Transverse colon (tissue), 4 donors: ENCODE measurements at regions not wholly inside any gene's neighbourhood (a gene's known extent, or its start where the extent isn't known, plus 50 kb on each side); places are given as distances from the start of the nearest gene placed in this dataset.

Experiments used
- DNase-seq: peaks from one replicate; pipeline ENCODE4 v3.0.0-alpha.2; 2019
- H3K27ac ChIP-seq, 4 donors: fragments of 200-600 bp; sonication (generic); 2 replicates each; pipeline ENCODE4 v1.5.1; 2016 to 2018; ENCODE audit warnings: inconsistent platforms in 4 of 4
- H3K27me3 ChIP-seq: fragments of 200-600 bp; sonication (generic); 2 replicates; pipeline ENCODE4 v1.5.1; 2017; ENCODE audit warnings: inconsistent platforms
- H3K36me3 ChIP-seq, 4 donors: fragments of 200-600 bp; sonication (generic); 2 replicates each; pipeline ENCODE4 v1.5.1; 2017 to 2019; ENCODE audit warnings: inconsistent platforms in 4 of 4
- H3K4me1 ChIP-seq, 4 donors: fragments of 200-600 bp; sonication (generic); 2 replicates each; pipeline ENCODE4 v1.5.1; 2017 to 2020; ENCODE audit warnings: inconsistent platforms in 4 of 4
- H3K4me3 ChIP-seq, 4 donors: fragments of 200-600 bp; sonication (generic); 1 replicate in 1 of 4; 2 replicates in 3 of 4; pipeline versions ENCODE4 v1.5.1 to v1.6.1; 2017 to 2019; ENCODE audit warnings: inconsistent platforms in 4 of 4
- H3K9me3 ChIP-seq, 2 donors: fragments of 200-600 bp; sonication (generic); 2 replicates each; pipeline ENCODE4 v1.5.1; 2017 to 2019; ENCODE audit warnings: inconsistent platforms in 2 of 2
- CTCF ChIP-seq, 5 experiments: fragments of 200-600 bp in 3 of 5; fragments of 450-650 bp in 2 of 5; sonication (generic) in 3 of 5; IDR thresholded peaks; 1 replicate in 2 of 5; 2 replicates in 3 of 5; pipeline ENCODE4 v1.5.1; 2016 to 2017; ENCODE audit warnings: antibody characterized with exemption in 5 of 5, inconsistent platforms in 3 of 5, mild to moderate bottlenecking in 2 of 5, moderate library complexity in 1 of 5
- EP300 ChIP-seq: sonication (generic); formaldehyde crosslinking; IDR thresholded peaks from one replicate; pipeline ENCODE4 v1.6.1; 2017; ENCODE audit warnings: antibody characterized with exemption, low read depth
- POLR2A ChIP-seq: fragments of 450-650 bp; IDR thresholded peaks from one replicate; pipeline ENCODE4 v1.6.1; 2016; ENCODE audit warnings: antibody characterized with exemption, mild to moderate bottlenecking, moderate library complexity
- POLR2AphosphoS5 ChIP-seq, 3 donors: sonication (generic); formaldehyde crosslinking; IDR thresholded peaks; one replicate each; pipeline ENCODE4 v1.6.1; 2016; ENCODE audit warnings: antibody characterized with exemption in 3 of 3
- WGBS, 2 donors: methylation state at CpG; one replicate each; pipeline ENCODE4 v1.1.5; 2018; ENCODE audit warnings: low coverage in 1 of 2; 5-methylcytosine and 5-hydroxymethylcytosine counted together
- in situ Hi-C, 4 donors: fragments of 200-750 bp; cut with MboI; loops; one replicate each; pipeline versions ENCODE4 v1.15.0 to v1.15.1; 2017; ENCODE audit warnings: low sequenced_read_pairs in 3 of 4, low pct_ligation_motif_present in 1 of 4, low pct_unique_long_range_greater_than_20kb in 1 of 4
- intact Hi-C: fragments of 100-400 bp; cut with DNase I; formaldehyde crosslinking; loops from one replicate; pipeline ENCODE4 v1.15.1; 2023; ENCODE audit warnings: low total_unique reads

- Histone ChIP-seq H3K4me1 (no peaks in the 10 kb centered on the region), H3K9me3 (no peaks in the 10 kb centered on the region), H3K4me3 (no peak overlapping the region), H3K27me3 (no peaks in the 10 kb centered on the region), H3K36me3 (no peaks in the 10 kb centered on the region), H3K27ac (no peak overlapping the region)
- WGBS, 2 donors, result 84% methylated on average over 6 of the region's 6 CpGs; no CpG with 5 or more reads in 1 of the 2 donors
- intact Hi-C loops, result no loop called here
- in situ Hi-C loops, result no loop called here
- TF ChIP-seq POLR2AphosphoS5 (IDR thresholded peaks at IDR 0.05), result no peak
- no peak for TF ChIP-seq POLR2A
- no peak for TF ChIP-seq CTCF (IDR thresholded peaks at IDR 0.05)
- TF ChIP-seq EP300, result no peak
- no peak for DNase-seq
Measured at GRCh38 chr2:129720761-129721160, 258.7 kb upstream of the RAB6C start.

DNA sequence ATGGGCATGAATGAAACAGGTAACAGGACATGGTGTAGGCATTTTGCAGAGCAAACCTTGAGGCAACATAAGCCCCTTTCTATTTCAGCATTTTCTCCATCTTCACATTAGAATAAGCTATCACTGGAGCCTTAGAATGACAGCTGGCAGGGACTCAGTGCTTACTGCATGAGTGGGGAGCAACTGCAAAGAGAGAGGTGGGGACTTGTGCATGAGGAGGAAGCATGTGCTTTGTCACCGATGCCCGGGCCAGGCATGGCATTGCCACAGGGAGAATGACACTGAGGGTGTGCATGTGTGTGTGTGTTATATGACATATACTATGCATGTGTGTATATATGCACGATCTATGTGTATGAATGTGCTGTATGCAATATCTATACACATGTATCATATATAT lies 258.2 kb upstream of the RAB6C start:
- Histone ChIP-seq H3K27me3 (no peaks in the 10 kb centered on the region), H3K36me3 (no peaks in the 10 kb centered on the region), H3K4me1 (no peaks in the 10 kb centered on the region), H3K9me3 (no peaks in the 10 kb centered on the region), H3K27ac (no peak overlapping the region), H3K4me3 (no peak overlapping the region)
- in situ Hi-C loops, result no loop called here
- no peak for TF ChIP-seq CTCF (IDR thresholded peaks at IDR 0.05)
- no peak for TF ChIP-seq POLR2A
- TF ChIP-seq POLR2AphosphoS5 (IDR thresholded peaks at IDR 0.05), result no peak
- no peak for TF ChIP-seq EP300
- 85 to 100% methylated on average over 3 of the region's 3 CpGs for WGBS, 2 donors
- no peak for DNase-seq
- intact Hi-C loops, result no loop called here

DNA sequence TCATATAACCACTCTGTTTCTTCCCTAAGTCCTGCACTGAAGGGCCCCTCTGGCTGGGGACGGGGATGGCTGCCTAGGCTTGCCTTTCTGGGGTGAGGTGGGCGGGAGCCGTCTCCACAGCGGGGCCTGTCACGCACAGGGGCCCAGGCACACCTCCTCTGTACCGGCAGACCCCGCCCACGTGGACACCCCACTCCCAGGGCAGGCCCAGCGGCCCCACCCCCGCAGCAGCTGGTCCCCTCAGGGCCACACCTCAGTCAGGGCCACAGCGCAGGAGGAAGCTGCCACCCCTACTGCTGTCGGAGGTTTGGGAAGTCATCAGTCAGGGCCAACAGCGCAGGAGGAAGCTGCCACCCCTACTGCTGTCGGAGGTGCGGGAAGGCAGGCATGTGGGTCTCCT lies 257.6 kb upstream of the RAB6C start:
- WGBS, 2 donors, result 61% methylated on average over 13 of the region's 15 CpGs; no CpG with 5 or more reads in 1 of the 2 donors

DNA sequence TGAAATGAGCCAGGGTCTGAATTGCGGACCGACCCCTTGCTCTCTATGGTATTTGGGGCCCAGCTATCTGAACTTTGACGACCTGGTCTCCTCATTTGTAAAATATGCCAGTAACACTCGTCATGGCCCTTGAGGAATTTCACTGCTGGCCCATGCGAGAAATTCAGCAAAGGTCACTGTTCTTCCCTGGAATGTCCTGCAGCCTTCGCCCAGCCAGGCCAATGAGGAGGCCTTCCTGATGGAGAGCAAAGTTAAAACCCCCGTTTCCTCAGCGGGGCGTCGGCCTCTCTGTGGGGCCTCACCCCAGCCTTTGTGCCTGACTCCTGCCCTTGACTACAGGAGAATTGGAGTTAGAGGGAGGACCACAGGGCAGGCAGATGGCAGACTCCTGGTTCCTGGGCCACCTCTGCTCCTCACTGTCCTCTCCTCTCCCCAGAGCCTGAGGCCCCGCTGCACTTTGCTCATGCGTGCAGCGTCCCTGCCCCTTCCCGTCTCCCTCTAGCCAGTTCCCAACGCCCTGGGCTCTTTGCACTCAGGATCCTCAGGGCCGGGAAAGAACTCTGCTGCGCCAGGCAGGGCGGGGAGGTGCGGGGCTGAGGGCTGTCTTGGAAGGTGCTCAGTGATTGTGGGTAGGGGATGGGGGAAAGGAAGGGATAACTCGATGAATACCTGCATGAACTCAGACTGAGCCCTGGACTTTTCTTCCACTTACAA lies 257.0 kb upstream of the RAB6C start:
- 86% methylated on average over 20 of the region's 20 CpGs; no CpG with 5 or more reads in 1 of the 2 donors for WGBS, 2 donors
- Histone ChIP-seq H3K27me3 (no peaks in the 10 kb centered on the region), H3K9me3 (no peaks in the 10 kb centered on the region), H3K4me1 (no peaks in the 10 kb centered on the region), H3K27ac (no peak overlapping the region), H3K36me3 (no peaks in the 10 kb centered on the region), H3K4me3 (no peak overlapping the region)
- in situ Hi-C loops, result no loop called here
- intact Hi-C loops, result no loop called here
- no peak for TF ChIP-seq EP300
- TF ChIP-seq POLR2A, result no peak
- no peak for TF ChIP-seq CTCF (IDR thresholded peaks at IDR 0.05)
- TF ChIP-seq POLR2AphosphoS5 (IDR thresholded peaks at IDR 0.05), result no peak
- DNase-seq, result no peak

More for the DNA sequence above, 257.6 kb upstream of the RAB6C start:
- no peaks in the 10 kb centered on the region for H3K9me3 ChIP-seq
- H3K27ac ChIP-seq, result no peak overlapping the region
- H3K27me3 ChIP-seq, result no peaks in the 10 kb centered on the region
- no peak for DNase-seq
- TF ChIP-seq POLR2AphosphoS5 (IDR thresholded peaks at IDR 0.05) (no peak), EP300 (no peak), CTCF (IDR thresholded peaks at IDR 0.05) (no peak), POLR2A (no peak)
- H3K4me1 ChIP-seq, result no peaks in the 10 kb centered on the region
- intact Hi-C loops (no loop called here), in situ Hi-C loops (no loop called here)
- no peak overlapping the region for H3K4me3 ChIP-seq
- H3K36me3 ChIP-seq, result no peaks in the 10 kb centered on the region
